ENCODE measurements at regions not wholly inside any gene's neighbourhood (a gene's known extent, or its start where the extent isn't known, plus 50 kb on each side); places are given as distances from the start of the nearest gene placed in this dataset.

DNA sequence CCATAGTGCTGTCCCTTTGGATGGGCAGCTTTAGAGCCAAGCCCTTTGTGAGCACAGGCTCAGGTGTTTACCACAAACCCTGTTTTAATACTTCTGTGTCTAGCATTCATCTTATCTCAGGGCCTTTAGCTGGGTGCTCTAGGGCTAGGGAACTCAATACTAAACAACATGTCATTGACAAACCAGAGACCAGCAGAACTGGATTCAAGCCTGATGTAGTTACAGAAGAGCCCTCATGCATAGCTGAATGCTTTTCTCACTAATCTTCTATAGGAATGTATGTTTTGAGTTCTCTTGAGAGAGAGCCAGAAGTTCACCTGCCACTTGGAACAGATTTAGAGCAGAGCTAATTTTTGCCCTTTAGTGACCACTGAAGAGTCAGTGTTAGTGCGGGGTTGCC, 142.6 kb downstream of the DCK start:
- TF ChIP-seq, protein P1, sequence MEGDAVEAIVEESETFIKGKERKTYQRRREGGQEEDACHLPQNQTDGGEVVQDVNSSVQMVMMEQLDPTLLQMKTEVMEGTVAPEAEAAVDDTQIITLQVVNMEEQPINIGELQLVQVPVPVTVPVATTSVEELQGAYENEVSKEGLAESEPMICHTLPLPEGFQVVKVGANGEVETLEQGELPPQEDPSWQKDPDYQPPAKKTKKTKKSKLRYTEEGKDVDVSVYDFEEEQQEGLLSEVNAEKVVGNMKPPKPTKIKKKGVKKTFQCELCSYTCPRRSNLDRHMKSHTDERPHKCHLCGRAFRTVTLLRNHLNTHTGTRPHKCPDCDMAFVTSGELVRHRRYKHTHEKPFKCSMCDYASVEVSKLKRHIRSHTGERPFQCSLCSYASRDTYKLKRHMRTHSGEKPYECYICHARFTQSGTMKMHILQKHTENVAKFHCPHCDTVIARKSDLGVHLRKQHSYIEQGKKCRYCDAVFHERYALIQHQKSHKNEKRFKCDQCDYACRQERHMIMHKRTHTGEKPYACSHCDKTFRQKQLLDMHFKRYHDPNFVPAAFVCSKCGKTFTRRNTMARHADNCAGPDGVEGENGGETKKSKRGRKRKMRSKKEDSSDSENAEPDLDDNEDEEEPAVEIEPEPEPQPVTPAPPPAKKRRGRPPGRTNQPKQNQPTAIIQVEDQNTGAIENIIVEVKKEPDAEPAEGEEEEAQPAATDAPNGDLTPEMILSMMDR (IDR thresholded peaks at IDR 0.05), result no peak
- POLR2A ChIA-PET, result no interaction called here
- H3K27ac Mint-ChIP-seq, result no peak overlapping the region
- DNase-seq, result no peak
- CTCF ChIA-PET, result interaction anchor here (0.5 kb wide), 1 partner anchor 14 kb away, joined by 4 read pairs; no protein-coding TSS in a partner anchor
- ATAC-seq (ENCODE audit: low read depth), result no peak
- H3K9me3 Mint-ChIP-seq, result no peaks in the 10 kb centered on the region
- no peaks in the 10 kb centered on the region for H3K27me3 Mint-ChIP-seq
- H3K36me3 Mint-ChIP-seq (ENCODE audit: low read depth), result no peaks in the 10 kb centered on the region
- H3K4me1 Mint-ChIP-seq, result no peaks in the 10 kb centered on the region
- intact Hi-C loops (cut with micrococcal nuclease), result no loop called here
- H3K4me3 Mint-ChIP-seq, result no peak overlapping the region

GRCh38 chr4:71138007-71138615, 144.7 kb downstream of the DCK start:
- Mint-ChIP-seq H3K4me1 (no peaks in the 10 kb centered on the region), H3K9me3 (no peaks in the 10 kb centered on the region), H3K36me3 (ENCODE audit: low read depth) (no peaks in the 10 kb centered on the region), H3K27ac (no peak overlapping the region), H3K27me3 (no peaks in the 10 kb centered on the region), H3K4me3 (no peak overlapping the region)
- CTCF ChIA-PET, result no interaction called here
- POLR2A ChIA-PET, result no interaction called here
- ATAC-seq (ENCODE audit: low read depth) (no peak), DNase-seq (no peak)
- intact Hi-C loops (cut with micrococcal nuclease), result no loop called here
- TF ChIP-seq, protein P1 (IDR thresholded peaks at IDR 0.05), result no peak

DNA sequence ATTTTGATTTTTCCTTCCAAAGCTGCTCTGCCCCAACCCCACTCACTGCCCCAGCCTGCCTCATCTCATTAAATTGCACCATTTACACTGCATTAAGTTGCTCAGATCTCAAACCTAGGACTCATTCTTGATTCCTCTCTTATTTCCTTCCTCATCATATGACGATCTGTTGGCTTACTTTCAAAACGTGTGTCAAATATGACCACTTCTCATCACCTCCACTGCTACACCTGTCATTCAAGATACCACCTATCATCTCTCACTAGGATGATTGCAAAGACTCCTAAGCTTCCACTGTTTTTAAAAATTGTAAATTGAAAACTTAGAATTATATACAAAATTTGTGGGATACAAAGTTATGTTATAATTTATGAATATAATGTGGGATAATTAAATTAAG, 147.1 kb downstream of the DCK start:
- no peaks in the 10 kb centered on the region for H3K27me3 Mint-ChIP-seq
- DNase-seq (no peak), ATAC-seq (ENCODE audit: low read depth) (no peak)
- POLR2A ChIA-PET, result no interaction called here
- H3K4me1 Mint-ChIP-seq, result no peaks in the 10 kb centered on the region
- no peak overlapping the region for H3K4me3 Mint-ChIP-seq
- no peak overlapping the region for H3K27ac Mint-ChIP-seq
- H3K36me3 Mint-ChIP-seq (ENCODE audit: low read depth), result no peaks in the 10 kb centered on the region
- TF ChIP-seq, protein P1 (IDR thresholded peaks at IDR 0.05), result no peak
- intact Hi-C loops (cut with micrococcal nuclease), result no loop called here
- CTCF ChIA-PET, result no interaction called here
- H3K9me3 Mint-ChIP-seq, result no peaks in the 10 kb centered on the region

DNA sequence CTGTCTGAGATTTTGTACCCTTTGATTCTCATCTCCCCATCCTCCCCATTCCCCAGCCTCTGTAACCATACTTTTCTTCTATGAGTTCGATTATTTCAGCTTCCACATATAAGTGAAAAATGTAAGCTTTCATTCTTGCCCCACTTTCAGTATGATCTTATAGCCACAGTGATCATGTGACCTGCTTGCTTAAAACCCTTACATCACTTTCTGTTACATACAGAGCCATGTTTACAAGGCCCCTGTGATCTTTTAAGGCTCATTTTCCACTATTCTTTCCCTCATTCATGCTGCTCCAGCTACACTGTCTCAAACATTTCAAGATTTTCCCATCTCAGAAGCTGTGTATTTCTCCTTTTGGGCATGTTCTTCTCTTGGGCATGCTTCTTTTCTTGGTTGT, 147.7 kb downstream of the DCK start:
- ChIA-PET POLR2A (no interaction called here), CTCF (no interaction called here)
- Mint-ChIP-seq H3K9me3 (no peaks in the 10 kb centered on the region), H3K27ac (no peak overlapping the region), H3K27me3 (no peaks in the 10 kb centered on the region), H3K4me3 (no peak overlapping the region), H3K36me3 (ENCODE audit: low read depth) (no peaks in the 10 kb centered on the region), H3K4me1 (no peaks in the 10 kb centered on the region)
- no peak for ATAC-seq (ENCODE audit: low read depth)
- DNase-seq, result no peak
- intact Hi-C loops (cut with micrococcal nuclease), result no loop called here
- TF ChIP-seq, protein P1 (IDR thresholded peaks at IDR 0.05), result no peak

DNA sequence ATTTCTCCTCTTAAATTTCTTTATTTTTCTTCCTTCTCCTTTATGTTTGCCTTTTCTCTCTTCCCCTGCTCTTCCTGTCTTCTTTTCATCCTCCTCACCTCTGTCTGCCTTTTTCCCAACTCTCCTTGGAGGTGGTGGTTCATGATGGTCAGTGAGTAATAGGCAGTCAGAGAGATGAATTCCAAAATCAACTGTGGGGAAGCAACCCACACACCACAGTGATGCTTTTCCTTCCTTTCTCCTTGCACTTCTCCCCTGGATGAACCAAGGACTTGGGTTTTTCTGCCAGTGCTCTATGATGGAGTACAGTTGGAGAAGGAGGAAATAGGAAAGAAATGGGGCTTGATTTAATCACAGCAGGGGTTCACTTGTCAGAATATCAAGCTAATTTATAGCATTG, 153.8 kb downstream of the DCK start:
- TF ChIP-seq, protein P1 (IDR thresholded peaks at IDR 0.05), result no peak
- no peak for DNase-seq
- CTCF ChIA-PET, result no interaction called here
- intact Hi-C loops (cut with micrococcal nuclease), result no loop called here
- no peaks in the 10 kb centered on the region for H3K36me3 Mint-ChIP-seq (ENCODE audit: low read depth)
- no peaks in the 10 kb centered on the region for H3K4me1 Mint-ChIP-seq
- POLR2A ChIA-PET, result no interaction called here
- no peak overlapping the region for H3K27ac Mint-ChIP-seq
- H3K9me3 Mint-ChIP-seq, result peaks cover 6% of the 10 kb centered on the region
- H3K4me3 Mint-ChIP-seq, result no peak overlapping the region
- no peak for ATAC-seq (ENCODE audit: low read depth)
- H3K27me3 Mint-ChIP-seq, result peaks cover 15% of the 10 kb centered on the region
